Tibial nerve (tissue), 3 donors: ENCODE measurements at regions not wholly inside any gene's neighbourhood (a gene's known extent, or its start where the extent isn't known, plus 50 kb on each side); places are given as distances from the start of the nearest gene placed in this dataset.

Source experiments
- POLR2A ChIP-seq, 2 donors: fragments of 450-650 bp; IDR thresholded peaks; one replicate each; pipeline ENCODE4 v1.6.1; 2017; ENCODE audit warnings: antibody characterized with exemption in 2 of 2, mild to moderate bottlenecking in 2 of 2, moderate library complexity in 2 of 2
- TF ChIP-seq, protein P1 (sequence below), 5 experiments: fragments of 200-600 bp in 3 of 5; fragments of 450-650 bp in 2 of 5; sonication (generic) in 3 of 5; IDR thresholded peaks; one replicate each; pipeline ENCODE4 v1.5.1; 2016 to 2019; ENCODE audit warnings: antibody characterized with exemption in 5 of 5, mild to moderate bottlenecking in 3 of 5, moderate library complexity in 2 of 5

DNA sequence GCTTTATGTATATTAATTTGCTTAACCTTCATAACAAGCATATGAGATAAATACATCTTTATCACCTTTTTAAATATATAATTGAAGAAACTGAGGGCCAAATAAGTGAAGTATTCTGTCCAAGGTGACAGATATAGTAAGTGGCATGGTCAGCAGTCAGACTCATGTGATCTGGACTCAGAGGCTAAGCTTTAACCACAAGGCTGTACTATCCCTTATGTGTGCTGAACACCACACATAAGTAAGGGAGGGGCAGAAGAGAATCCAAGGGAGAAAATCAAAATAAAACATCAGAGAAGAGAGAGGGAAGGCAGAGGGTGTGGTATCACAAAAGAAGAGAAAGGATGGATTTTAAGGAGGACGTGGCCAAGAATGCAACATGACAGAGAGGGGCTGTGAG, 348.4 kb downstream of the EFNB2 start:
- TF ChIP-seq, protein P1, sequence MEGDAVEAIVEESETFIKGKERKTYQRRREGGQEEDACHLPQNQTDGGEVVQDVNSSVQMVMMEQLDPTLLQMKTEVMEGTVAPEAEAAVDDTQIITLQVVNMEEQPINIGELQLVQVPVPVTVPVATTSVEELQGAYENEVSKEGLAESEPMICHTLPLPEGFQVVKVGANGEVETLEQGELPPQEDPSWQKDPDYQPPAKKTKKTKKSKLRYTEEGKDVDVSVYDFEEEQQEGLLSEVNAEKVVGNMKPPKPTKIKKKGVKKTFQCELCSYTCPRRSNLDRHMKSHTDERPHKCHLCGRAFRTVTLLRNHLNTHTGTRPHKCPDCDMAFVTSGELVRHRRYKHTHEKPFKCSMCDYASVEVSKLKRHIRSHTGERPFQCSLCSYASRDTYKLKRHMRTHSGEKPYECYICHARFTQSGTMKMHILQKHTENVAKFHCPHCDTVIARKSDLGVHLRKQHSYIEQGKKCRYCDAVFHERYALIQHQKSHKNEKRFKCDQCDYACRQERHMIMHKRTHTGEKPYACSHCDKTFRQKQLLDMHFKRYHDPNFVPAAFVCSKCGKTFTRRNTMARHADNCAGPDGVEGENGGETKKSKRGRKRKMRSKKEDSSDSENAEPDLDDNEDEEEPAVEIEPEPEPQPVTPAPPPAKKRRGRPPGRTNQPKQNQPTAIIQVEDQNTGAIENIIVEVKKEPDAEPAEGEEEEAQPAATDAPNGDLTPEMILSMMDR (IDR thresholded peaks at IDR 0.05) = no peak
- no peak for TF ChIP-seq POLR2A (IDR thresholded peaks at IDR 0.05)
